Anterior cingulate cortex (tissue), 58 donors: ENCODE measurements at regions not wholly inside any gene's neighbourhood (a gene's known extent, or its start where the extent isn't known, plus 50 kb on each side); places are given as distances from the start of the nearest gene placed in this dataset.

Source experiments
- DNase-seq, 58 donors: peaks; one replicate each; lab custom pipeline; 2025; lab: John Stamatoyannopoulos, UW

DNA sequence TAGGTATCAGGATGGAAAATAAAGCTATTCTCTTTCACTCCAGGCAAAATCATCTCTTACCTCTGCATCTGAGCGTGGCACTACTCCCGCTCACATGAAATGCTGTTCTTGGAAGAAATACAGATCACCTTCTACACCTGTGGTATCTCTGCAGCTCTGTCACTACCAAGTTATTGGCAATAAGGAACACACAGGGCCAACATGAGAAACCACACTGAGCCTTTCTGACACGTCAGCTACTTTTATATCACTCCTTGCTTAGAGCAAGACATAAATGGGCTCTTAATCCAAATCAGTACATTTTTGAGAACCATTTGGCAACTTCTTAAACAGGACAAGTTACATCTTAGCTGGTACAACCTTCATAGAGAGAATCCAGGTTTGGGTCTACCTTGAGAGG is 101.8 kb upstream of the GUCY1A1 start:
- no peak for DNase-seq

DNA sequence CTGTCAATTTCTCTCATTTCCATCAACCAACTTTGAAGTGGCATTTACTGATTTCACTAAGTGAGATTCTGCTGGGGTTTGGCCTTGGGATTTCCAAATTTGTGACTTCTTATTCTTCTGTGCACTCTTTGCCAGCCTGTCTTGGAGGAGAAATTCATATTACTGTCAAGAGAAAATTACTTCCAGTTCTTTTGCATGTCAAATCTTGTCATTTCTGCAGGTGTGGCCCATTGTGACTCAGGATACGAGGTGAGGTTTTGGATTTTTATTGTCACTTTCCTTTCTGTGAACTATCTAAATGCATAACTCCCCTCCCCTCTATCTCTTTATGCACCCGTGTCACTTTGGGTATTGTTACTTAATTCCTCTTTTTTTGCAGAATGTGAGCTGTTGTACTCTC is 102.6 kb upstream of the GUCY1A1 start:
- no peak for DNase-seq

DNA sequence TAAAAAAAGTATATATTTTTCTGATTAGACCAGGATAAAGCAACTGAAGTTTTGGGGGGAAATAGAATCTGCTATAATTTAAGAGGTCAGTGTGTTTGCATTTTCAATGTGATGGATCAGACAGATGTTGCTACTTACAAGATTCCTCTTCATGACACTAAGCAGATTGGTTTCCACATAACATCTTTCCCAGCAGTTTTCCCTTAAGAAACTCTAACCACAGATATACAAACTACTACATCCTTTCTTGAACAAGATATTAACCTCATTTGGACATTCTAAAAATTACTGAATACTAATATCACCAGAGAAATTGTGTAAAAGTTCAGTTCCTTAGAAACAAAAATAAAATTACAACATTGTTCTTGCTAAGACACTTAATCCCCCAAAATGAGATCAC is 106.7 kb upstream of the GUCY1A1 start:
- no peak for DNase-seq

DNA sequence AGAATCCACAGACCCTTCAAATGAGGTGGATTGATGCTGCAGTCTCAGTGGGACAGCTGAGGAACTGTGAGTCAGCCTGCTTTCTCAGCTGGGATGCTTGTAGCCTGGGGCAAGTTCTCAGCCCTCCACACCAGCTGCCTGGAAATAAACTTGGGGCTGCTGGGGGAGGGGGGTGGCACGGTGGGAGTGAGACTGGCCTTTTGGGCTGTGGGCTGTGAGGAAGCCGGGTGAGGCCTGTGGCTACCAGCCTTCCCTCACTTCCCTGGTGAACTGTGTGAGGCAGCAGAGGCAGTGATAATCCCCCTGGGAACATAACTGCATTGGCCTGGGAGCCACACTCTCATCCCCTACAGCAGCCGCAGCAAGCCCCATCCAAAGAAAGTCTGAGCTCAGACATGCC is 114.5 kb upstream of the GUCY1A1 start:
- no peak for DNase-seq

DNA sequence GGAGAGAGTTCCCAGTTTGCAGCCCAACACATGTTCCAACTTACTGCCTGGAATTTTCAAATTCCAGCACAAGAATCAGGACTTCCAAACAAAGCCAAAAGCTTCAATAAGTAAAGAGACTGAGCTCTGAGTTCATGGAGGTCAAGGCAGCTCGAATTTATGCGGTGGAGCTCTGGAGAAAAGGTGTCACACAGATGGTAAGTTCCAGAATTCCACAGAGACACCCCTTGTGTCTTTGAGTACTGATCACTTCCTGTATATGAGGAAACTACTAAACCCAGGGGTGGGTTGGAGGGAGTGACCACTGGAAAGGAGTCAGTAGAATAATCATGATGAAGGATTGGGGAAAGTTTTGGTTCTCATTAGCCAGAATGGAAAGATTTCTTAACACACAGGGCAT is 118.5 kb upstream of the GUCY1A1 start:
- no peak for DNase-seq

DNA sequence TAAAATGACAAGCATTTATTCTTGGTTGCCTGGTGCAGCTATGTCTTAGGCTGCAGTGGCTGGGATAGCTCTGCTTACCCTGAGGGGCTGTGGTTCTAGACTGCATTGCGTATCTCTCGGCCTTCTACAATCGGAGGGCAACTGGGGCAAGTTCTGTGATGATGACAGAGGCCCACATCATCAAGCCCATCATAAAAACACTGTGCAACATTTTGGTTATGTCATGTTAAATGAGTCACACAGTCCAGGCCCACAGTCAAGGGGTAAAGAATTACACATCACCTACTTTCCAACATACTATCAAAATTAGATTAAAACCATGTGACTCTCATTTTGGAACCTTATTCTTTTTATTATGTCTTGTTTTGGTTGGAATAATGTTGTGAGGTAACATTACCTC is 120.2 kb upstream of the GUCY1A1 start:
- no peak for DNase-seq

DNA sequence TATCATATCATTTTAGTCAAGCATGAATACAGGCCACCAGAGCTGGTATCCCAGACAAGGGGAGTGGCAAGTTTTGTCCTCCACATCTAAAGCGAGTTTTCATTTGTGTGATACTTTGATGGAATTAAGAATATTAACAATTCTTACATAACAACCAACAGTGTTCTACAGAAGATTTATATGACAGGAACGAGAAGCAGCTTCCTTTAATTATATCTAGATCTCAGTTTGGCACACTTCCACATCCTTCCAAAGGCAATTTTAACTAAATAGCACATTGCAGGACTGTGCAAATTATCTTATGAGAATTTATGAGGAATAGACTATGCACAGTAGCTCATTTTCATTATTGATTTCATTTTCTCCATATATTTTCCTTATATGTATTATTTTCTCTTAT is 121.2 kb upstream of the GUCY1A1 start:
- no peak for DNase-seq

DNA sequence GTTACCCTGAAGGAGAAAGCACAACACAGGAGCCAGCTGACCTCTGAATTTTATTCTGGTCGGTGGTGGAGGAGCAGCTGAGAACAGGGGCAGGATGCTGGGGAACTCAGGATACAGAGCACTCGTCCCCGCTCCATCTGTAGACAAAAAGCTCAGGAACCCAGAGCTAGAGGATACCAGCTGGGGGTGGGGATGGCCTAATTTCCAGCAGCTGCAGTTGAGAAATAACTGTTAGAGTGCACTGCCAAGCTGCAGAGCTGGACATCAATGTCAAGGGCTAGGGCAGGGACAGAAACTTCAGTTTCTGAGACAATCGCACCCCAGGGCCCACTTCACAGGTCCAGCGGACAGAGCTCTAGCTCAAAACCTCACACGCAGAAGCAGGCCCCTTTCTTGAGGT is 122.1 kb upstream of the GUCY1A1 start:
- DNase-seq: peak in 8 of 58 donors; percentile 1 to 20 (median 5)

DNA sequence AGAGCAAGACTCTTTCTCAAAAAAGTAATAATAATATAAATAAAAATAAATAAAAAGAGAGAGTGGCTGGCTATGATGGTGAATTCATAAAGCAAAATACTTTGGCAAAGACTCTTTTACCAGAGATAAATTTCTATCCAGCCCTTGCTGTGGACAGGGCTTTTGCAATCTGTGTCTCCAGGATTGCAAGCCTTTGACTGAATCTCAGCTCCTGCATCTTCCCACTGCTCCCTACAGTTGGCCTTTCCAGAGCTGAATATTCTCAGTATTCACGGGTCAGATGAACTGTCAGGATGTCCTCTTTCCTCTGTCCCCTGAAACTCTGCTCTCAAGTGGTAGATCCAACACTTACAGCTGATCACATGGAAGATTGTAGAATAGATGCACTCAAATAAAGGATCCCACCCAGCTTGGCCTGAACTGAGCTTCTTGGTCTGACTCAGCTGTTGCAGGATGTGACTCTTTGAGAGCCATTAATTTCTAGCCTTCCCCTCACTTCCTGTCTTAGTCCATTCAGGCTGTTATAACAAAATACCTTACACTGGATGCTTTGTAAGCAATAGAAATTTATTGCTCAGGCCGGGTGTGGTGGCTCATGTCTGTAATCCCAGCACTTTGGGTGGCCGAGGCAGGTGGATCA is 123.4 kb upstream of the GUCY1A1 start:
- no peak for DNase-seq

DNA sequence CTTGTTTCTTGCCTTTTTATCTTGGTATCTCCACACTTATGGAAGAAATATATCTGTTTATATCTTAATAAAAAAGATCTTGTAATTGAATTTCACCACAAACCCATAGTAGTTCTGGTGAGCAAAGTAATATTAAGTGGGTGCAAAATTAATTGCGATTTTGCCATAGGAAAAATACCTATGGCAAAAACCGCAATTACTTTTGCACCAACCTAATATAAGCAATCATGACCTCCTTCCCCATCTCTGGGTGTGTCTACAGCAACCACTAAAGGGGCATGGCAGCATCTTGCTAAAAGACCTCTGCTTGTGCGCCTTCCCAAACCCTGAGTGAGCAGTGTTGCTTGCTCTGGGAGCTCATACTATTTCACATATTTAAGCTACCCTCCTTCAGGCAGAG is 124.2 kb upstream of the GUCY1A1 start:
- DNase-seq: no peak

DNA sequence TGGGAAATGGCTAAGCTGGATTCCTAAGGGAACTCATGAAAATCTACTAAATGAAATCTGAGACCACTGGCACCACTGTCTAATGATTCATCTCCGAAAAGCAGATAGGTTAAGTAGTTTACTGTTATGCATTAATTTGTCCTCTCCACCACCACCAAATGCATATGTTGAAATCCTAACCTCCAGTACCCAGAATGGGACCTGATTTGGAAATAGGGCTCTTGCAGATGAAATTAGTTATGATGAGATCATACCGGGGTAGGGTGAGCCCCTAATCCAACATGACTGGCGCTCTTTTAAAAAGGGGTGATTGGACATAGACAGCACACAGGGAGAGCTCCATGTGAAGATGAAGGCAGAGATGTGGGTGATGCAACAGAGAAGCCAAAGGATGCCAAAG is 124.9 kb upstream of the GUCY1A1 start:
- DNase-seq: no peak

DNA sequence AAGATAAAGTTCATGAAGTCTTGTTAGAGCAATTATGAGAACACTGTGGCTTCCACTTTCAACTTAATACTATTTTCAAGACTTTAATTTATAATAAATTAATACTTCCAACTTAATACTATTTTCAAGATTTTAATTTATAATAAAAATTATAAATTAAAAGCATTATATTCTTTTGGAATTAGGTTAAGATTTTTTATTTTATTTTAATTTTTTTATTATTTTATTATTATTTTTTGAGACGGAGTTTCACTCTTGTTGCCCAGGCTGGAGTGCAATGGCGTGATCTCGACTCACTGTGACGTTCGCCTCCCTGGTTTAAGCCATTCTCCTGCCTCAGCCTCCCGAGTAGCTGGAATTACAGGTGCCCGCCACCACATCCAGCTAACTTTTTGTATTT is 126.0 kb upstream of the GUCY1A1 start:
- no peak for DNase-seq

DNA sequence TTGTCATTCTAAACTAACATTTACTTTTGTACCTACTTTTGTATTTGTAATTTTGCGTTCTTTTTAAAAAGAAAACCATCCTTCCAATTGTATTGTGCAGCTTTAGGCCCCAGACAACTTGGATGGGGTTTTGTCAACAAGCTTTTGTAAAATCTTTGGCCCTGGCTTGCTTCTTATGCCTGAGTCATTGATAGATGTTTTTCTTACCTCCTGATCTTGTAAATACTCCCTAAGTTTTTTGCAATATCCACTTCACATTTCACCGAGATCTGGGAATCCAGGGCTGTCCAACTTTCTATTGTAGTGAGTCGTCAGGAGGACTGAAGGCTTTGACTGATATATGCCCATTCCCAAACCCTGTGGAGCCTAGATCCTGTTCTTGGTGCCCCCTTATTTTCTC is 126.9 kb upstream of the GUCY1A1 start:
- DNase-seq: no peak

DNA sequence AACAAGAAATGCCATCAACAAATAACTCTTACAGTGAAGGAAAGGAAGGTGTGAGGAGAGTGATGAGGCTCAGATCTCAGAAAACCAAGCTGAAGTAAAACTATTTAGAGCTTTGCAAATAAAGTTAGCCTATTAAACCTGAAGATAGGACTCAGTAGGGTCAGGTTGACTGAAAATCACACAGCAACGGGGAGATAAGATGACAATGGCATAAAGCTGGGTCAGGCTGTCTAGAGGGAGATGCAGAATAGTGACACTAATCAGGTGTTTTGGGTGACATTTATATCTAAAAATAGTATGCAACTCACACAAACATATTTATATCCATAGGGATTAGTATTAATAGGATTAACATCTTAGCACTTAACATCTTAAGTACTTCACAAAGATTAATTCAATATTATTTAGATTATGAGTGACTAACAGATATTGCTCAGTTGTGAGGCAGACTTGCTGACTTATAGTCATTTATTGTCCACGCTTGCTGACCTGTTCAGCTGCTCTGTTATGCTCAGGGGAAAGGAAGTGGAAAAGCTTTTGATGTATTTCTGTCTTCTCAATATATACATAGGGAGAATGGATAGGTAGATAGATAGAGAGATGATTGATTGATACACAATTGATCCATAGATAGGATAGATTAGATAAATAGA is 130.7 kb upstream of the GUCY1A1 start:
- DNase-seq: no peak

DNA sequence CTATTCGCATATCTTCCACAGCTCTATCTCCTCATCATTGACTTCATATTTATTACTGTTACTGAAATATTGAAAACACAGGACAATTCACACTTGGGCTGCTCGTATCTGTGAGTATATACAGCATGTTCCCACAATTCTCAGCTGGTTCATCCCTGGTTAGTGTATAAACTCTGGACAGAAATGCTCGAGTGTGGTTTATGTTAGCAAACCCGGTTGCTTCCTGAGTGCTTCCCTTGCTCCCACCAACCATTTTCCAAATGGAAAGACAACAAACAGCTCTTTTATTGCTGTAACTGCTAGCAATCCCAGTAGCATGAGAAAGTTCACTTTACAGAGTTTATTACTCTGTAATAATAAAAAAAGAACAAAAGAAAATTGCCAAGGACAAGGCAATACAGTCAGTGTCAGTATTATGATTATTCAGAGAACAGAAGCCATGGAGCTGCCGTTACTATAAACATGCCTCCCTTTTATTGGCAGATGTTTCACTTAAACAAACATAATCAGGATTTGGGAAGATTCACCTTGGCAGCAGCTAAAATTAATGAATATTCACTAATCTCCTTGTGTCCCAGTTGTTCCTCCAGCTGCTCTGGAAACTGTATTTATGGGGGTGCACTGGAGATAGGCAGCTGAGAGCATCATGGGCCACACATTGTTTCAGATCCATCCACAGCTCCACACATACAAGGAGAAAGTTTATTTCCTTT is 134.1 kb upstream of the GUCY1A1 start:
- no peak for DNase-seq

DNA sequence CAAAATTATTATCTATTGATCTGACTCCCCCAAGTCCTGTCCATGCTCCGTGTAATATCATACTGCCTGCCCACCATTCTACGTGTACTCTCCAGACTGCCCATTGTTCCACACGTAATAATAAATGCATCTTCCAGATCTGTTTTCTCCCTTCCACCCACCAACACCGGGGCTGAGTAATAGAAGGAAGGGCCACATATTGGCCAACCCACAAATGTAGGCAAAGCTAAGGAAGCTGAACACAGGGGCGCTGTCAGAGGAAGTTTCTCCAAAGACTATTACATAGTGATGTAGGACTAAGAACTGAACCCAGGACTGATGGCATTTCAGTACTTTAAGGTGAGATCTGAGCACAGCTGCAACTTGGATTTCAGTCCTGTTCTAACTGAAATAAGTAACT is 135.8 kb upstream of the GUCY1A1 start:
- no peak for DNase-seq

DNA sequence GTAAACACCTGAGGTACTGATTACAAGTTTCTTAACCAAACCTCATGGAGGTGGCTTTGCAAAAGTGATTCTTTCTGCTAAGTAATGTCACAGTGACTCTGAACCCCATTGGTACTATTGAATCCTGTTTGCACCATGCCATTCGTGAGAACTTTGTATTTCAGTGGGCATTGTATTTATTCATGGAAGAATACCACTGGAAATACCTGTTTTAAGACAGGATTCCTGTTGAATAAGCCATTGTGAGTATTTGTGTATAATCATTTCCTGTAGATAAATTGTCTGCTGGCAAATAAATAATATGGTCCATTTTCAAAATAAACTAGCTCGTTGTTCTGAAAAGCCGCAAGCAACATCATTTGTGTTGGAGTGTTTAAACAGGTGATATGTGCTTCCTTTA is 136.4 kb upstream of the GUCY1A1 start:
- no peak for DNase-seq

DNA sequence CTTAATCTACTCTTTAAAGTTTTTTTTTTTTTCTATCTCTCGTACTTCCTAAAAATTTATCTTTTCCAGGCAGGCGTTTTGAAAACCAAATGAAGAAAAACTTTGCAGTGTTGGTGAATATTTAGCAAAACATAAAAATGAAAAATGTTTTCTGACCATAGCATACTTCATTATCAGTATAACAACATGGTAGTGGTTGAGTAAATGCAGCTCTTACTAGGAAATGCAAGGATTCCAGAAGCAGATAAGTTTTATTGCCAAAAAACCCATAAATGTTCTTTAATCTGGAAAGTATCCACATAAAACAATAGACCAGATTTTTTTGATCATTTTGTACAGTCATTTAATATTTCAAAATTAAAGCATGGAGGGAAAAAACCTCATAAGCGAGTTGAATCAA is 136.9 kb upstream of the GUCY1A1 start:
- no peak for DNase-seq

DNA sequence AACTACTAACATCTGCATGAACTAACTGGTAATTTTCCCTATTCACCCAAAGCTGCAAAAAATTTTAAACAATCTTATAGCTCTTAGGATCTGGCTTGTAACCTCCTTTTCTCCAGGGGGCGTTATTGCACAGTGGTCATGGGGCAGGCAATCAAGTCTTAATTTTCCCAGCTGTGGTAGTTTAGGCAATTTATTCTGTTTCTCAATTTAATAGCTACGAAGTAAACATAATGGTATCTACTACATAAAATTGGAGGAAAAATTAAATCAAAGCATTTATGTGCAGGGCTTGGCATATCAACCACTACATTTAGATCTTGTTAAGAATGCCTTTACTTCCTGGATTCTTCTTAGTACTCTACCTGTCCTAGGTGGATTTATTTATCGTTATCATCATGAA is 137.4 kb upstream of the GUCY1A1 start:
- no peak for DNase-seq

DNA sequence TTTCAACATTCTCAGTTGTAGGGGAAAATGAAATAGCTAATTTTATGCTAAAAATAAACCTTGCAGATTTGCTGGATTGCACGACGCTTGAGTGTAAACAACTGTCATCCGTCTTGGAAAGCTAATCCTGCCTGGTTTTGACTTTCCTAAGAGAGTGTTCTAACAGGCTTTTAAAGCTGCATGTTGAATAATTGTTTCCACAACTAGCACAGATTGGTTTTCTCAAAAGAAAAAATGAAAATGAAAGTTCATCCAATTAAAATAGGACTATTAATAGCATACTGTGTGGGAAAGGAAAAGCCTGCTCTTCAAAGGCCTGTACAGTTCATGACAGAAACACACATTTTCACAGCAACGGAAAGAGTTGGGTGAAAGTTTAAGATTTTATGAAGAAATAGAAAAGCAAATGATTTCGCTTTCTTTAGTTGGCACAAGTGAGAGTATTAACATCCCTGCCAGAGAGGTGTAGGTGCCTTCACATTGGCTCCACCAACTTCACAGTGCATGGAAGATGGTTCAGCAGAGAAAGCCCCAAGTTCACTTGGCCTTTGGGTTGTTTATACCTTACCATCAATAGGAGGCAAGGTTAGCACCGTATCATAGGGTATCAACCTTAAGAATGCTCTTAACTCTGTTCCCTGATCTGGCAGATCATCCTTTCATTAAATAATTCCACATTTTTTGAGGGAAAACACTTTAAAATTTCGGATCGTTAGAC is 140.0 kb upstream of the GUCY1A1 start:
- DNase-seq: no peak

DNA sequence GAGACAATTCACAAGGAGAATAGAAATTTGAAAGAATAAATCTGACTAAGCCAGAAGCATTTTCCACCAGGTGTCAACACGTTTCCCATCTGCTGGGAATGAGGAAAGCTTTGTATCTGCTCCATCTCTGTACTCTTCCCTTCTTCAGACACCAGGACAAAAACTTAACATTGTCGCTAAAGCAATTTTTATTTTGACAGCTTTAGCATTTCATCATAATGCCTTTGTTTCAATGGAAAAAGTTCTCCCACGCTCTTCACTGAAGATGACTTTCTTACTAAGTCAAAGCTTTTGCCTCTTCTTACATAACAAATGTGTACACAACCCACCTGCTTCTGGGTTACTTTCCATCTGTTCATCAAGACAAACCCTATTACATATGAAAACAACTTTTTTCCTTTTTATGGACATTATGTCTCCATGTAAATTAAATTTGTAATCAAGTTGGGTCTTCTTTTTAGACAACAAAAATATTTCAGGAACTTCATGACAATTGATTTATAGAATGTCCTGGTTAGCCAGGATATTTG is 141.7 kb upstream of the GUCY1A1 start:
- peak in 1 of 58 donors; percentile 7 for DNase-seq
